CD1c-positive myeloid dendritic cell (primary cell): ENCODE measurements at regions not wholly inside any gene's neighbourhood (a gene's known extent, or its start where the extent isn't known, plus 50 kb on each side); places are given as distances from the start of the nearest gene placed in this dataset.

Experiments used
- DNase-seq: peaks from one replicate; pipeline ENCODE4 v3.0.0-alpha.2; 2016; ENCODE audit errors: extremely low spot score

DNA sequence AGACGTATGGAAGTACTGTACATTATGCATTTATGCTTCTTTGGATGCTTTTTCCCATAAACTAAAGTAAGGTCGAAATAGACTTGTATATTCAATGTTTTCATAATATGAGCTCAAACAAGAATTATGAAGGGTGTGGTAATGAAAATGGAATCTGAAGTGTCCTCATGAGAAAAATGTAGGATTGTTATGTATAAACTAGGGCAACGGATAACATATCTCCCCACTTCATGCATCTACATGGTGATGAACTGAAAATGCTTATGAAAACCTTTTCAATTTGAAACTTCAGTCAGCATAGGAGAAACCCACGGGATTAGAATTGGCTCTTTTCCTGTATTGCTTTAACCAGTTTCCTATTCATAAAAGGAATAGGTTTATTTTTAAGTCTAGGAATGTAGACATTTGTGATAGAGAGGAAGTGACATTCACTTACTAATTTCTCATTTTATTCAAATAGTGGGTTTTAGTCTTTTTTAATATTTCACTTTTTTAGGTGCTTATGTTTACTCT is 608.2 kb upstream of the GCFC2 start:
- no peak for DNase-seq

- no peak for DNase-seq
Observed at GRCh38 chr2:76316691-76317090, 606.0 kb upstream of the GCFC2 start.

- no peak for DNase-seq
Observed at GRCh38 chr2:76314271-76315020, 603.7 kb upstream of the GCFC2 start.

DNA sequence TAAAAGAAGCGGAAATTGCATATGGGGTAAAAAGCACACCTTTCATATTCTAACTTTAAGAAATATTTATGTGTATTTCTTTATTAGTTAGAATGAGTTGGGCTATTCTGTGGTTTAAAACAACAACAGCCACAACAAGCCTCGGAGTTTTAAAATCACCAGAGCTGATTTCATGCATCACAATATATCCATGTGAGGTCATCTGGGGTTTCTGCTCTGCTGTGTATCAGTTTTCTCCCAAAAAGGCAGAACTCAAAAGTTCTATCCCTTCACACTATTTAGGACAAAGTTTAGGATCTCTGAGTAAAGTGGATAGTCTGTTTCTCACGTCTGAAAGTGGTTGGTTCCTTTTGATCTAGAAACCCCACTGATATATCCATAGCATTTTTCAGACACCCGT is 601.5 kb upstream of the GCFC2 start:
- no peak for DNase-seq

GRCh38 chr2:76311728-76312127 is 601.0 kb upstream of the GCFC2 start:
- DNase-seq, result no peak

DNA sequence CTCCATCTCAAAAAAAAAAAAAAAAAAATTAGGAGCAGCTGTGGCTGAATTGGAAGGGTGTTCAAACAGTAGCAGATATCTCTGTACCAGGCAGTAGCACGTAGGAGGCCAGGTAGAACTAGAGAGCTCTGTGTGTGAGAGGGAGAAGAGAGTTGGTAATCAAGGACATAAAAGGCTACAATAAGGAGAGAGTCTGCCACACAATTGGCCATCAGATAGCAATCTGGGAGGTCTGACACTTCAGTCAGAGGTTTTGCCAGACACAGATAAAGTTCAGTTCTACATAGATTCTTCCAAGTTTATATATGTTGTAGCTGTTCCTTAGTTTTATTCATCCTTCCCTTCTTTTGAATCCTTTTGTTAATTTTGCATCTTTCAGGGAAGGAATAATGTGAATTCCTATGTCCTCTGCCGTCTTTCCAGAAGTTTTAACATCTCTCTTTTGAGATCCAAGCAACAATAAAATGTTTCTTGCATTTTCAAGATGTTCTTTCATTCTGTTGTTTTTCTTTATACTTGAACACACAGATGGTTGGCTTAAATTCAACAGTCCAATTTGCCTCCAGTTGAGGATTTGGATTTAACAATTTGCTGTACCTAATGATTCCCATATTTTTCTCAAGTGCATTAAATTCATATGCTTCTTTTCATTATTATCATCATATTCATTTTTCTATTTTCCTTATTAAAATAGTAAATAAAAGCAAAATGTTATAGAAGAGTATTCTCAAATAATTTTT is 600.3 kb upstream of the GCFC2 start:
- DNase-seq, result no peak

GRCh38 chr2:76307495-76307894 is 596.8 kb upstream of the GCFC2 start:
- no peak for DNase-seq

- DNase-seq, result no peak
Observed at GRCh38 chr2:76298041-76298440, 587.3 kb upstream of the GCFC2 start.

GRCh38 chr2:76296438-76296837 is 585.7 kb upstream of the GCFC2 start:
- no peak for DNase-seq

- DNase-seq, result no peak
Observed at GRCh38 chr2:76295762-76296161, 585.0 kb upstream of the GCFC2 start.

DNA sequence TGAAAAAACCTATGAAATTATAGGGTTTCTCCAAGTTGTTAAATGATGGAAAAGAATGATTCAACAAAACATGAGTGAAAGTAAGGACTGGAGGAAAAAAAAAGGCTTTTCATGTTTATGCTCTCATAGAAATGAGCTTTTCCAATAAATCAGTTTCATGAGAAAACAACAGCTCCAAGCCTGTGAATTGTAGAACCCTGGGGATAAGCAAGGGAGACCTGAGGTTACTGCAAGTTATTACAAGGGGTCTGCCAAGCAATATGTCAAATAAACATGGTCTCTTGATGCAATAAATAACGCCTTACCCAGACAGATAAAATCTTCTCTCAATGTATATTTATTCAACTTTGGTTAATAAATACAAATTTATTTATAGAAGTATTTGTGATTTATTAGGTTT is 577.9 kb upstream of the GCFC2 start:
- DNase-seq, result no peak

DNA sequence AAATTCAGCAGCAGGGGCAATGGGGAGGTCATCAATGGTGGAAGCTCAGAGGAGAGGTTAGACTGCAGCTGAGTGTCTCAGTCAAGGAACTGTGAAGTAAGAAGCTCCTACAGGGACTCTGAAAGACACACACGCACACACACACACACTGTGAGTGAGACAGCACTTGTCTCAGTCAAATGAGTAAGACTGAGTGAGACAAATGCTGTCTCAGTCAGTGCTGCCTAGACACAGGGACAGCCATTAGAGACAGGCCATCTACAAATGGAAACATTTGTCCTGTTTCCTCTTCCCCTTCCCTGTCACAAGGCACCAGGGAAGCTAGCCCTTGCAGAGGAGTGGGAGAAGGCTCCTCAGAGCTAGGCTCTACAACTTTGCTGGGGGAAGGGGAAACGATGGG is 577.4 kb upstream of the GCFC2 start:
- no peak for DNase-seq

DNA sequence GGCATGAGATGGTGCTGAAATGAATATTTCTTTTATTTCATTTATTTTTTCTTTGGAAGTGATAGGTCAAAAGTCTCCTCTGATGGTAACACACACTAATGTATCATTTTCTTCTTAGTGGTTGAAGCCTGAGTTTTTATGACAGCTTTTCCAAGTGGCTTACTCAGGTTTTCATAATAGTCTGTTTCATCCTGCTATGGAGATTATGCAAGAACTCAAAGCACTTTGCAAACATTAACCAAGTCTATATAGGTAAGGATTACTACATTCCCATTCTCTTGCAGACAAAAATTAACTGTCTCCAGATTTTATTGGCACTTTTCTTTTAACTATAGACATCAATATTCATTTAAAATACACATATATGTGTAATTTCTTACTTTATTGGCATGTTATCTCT is 572.6 kb upstream of the GCFC2 start:
- DNase-seq, result no peak

DNA sequence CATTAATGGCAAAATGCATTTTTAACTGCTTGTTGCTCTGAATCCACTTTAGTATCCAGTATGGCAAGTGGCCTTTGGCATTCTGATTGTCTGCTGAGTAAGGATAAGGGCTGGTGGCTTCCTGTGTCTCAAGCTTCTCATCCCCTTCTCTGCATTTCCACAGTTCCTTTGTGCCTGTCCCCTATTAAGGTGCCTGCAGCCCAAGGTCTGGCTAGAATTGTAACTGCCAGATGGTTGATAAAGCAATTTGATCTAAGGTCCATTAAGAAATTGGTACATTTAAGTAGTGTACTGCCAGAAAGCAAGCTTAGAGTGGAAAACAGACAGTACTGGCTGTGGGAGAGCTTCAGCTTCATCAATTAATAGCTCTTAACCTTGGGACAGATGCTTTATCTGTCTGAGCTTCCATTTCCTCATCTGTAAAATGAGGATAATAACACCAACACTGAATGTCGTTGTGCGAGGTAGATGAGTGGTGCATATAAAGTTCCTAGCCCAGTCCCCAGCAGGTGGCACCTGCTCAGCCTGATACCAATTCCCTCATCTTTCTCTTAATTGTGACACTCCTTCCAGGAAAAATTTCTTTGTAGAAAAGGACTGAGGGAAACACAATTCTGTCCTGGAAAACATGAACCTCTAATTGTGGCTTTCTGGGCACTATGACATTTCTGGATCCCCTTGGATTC is 570.6 kb upstream of the GCFC2 start:
- DNase-seq, result no peak

- no peak for DNase-seq
Observed at GRCh38 chr2:76280686-76281085, 570.0 kb upstream of the GCFC2 start.

GRCh38 chr2:76279142-76279541 is 568.4 kb upstream of the GCFC2 start:
- no peak for DNase-seq

GRCh38 chr2:76275788-76276187 is 565.1 kb upstream of the GCFC2 start:
- no peak for DNase-seq

DNA sequence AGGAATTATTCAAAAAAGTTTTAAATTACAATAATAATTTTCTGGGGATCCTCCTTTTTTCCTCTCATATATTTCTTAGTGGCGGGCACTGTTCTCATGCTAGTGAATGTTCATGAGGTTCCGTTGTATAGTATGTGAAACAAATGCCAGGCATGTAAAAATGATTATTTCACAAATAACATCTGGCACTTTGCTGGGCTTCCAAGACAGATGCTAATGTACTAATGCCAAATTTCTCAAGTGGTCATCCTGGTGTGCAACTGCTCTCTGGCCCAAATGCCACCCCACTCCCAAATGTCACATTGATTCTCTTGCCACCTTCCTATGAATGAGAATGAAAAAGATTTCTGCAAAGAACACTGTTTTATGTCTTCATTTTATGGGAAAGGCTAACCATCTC is 564.0 kb upstream of the GCFC2 start:
- DNase-seq, result no peak

DNA sequence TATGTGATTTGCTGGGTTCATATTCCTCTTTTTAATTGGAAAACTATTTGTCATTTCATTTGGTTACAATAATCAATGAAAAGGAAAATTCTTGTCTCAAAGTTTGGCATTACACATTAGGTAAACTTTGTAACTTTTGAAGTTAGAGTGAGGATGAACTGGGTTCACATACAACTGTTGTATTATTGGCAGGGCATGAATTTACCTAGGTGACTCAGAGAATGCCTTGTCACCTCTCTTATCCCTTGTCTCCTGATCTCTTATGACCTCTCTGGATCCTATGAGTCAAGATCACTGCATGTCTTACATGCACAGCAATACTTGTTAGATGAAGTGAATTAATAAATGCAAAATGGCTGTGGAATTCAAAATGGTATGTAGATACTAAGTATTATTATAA is 563.4 kb upstream of the GCFC2 start:
- DNase-seq, result no peak

GRCh38 chr2:76270096-76270710 is 559.5 kb upstream of the GCFC2 start:
- no peak for DNase-seq

GRCh38 chr2:76268902-76269620 is 558.3 kb upstream of the GCFC2 start:
- DNase-seq, result no peak

- DNase-seq, result no peak
Observed at GRCh38 chr2:76268484-76268883, 557.8 kb upstream of the GCFC2 start.
